HL-60 (cell line): ENCODE measurements at regions not wholly inside any gene's neighbourhood (a gene's known extent, or its start where the extent isn't known, plus 50 kb on each side); places are given as distances from the start of the nearest gene placed in this dataset.

Experiments used
- DNase-seq, 2 experiments: peaks; one replicate each; pipeline ENCODE4 v3.0.0-alpha.2; 2010 to 2020; ENCODE audit warnings: low read depth in 1 of 2, low spot score in 1 of 2
- H3K27ac ChIP-seq: fragments of 250-450 bp; sonication (Bioruptor Pico); replicated peaks from 2 replicates; pipeline ENCODE4 v1.5.1; 2020; ENCODE audit warnings: mild to moderate bottlenecking, moderate library complexity
- H3K27me3 ChIP-seq: fragments of 250-450 bp; sonication (Bioruptor Pico); 2 replicates; pipeline ENCODE4 v1.5.1; 2021; ENCODE audit warnings: mild to moderate bottlenecking, moderate library complexity; ENCODE audit not compliant: insufficient read depth, poor library complexity, severe bottlenecking
- H3K4me3 ChIP-seq: replicated peaks from 2 replicates; pipeline ENCODE4 v1.5.1; 2011; ENCODE audit warnings: mild to moderate bottlenecking, control low read depth, low read length; ENCODE audit not compliant: insufficient read depth
- CTCF ChIP-seq: IDR thresholded peaks from one replicate; pipeline ENCODE4 v1.5.1; 2011; ENCODE audit warnings: low read length, control low read depth, inconsistent platforms; ENCODE audit not compliant: insufficient read depth
- GABPA ChIP-seq: IDR thresholded peaks from 2 replicates; pipeline ENCODE4 v1.6.1; 2012; ENCODE audit warnings: low read depth
- POLR2AphosphoS5 ChIP-seq: IDR thresholded peaks from 2 replicates; pipeline ENCODE4 v1.6.1; 2012; ENCODE audit warnings: low read depth
- REST ChIP-seq: IDR thresholded peaks from 2 replicates; pipeline ENCODE4 v1.6.1; 2012; ENCODE audit warnings: low read depth; ENCODE audit not compliant: insufficient replicate concordance
- SPI1 ChIP-seq: IDR thresholded peaks from 2 replicates; pipeline ENCODE4 v1.6.1; 2012; ENCODE audit warnings: low read depth, mild to moderate bottlenecking, borderline replicate concordance

- Histone ChIP-seq H3K27me3 (no peaks in the 10 kb centered on the region), H3K27ac (no peak overlapping the region)
Observed at GRCh38 chr3:5767304-5767703, 579.8 kb downstream of the EDEM1 start.

GRCh38 chr3:5768281-5768945 is 580.9 kb downstream of the EDEM1 start:
- no peak for TF ChIP-seq POLR2AphosphoS5
- TF ChIP-seq CTCF, result no peak
- no peak for TF ChIP-seq SPI1
- TF ChIP-seq GABPA, result no peak
- TF ChIP-seq REST, result no peak
- Histone ChIP-seq H3K27ac (no peak overlapping the region), H3K4me3 (no peak overlapping the region), H3K27me3 (no peaks in the 10 kb centered on the region)
- no peak for DNase-seq

More at GRCh38 chr3:5767304-5767703, 579.8 kb downstream of the EDEM1 start:
- no peak for DNase-seq
- H3K4me3 ChIP-seq, result no peak overlapping the region
- TF ChIP-seq POLR2AphosphoS5 (no peak), REST (no peak), CTCF (no peak), GABPA (no peak), SPI1 (no peak)

GRCh38 chr3:5769825-5770224 is 582.3 kb downstream of the EDEM1 start:
- TF ChIP-seq GABPA (no peak), POLR2AphosphoS5 (no peak), REST (no peak), CTCF (no peak), SPI1 (no peak)
- DNase-seq, result no peak
- Histone ChIP-seq H3K27ac (no peak overlapping the region), H3K4me3 (no peak overlapping the region), H3K27me3 (no peaks in the 10 kb centered on the region)
